ENCODE measurements at regions not wholly inside any gene's neighbourhood (a gene's known extent, or its start where the extent isn't known, plus 50 kb on each side); places are given as distances from the start of the nearest gene placed in this dataset.

DNA sequence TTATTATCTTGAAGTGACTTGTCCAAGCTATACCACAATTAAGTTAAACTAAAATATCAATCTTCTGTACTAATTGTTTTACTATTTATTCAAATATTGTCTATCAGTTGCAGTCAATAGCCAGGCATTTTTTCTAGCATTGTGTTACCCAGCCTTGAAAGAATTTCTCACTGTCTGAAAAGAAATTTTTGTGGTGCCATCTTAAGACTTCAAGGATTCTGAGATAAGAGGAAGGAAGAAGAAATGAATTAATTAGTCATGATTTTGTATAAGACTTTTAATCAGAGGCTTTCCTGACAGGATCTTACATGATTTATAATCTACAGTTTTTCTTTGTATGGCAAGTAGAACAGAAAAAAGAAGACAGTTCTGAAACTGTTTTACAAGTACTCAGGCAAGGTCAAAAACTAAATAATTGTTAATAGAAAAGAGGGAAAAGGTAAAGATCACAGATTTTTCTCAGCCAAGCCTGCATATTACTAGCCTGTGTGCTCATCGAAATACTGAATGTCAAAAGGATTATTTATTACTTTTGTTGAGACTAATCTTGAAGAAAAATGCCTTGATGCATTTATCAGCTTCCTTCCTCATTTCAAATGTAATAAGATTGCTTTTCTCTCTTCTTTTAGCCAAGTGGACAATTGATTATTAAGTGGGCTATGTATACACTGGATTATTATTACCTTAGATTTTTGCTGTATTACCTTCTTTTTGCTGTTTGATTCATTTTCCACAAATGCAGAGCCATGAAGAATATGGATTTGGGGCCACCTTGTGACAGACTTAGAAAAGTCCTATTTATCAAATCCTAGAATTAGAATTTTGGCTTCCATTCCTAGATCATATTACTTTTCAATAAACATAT, 53.8 kb downstream of the CXCL1 start:
- Histone ChIP-seq H4K20me1 (ENCODE audit: insufficient read depth, low read length) (no peaks in the 10 kb centered on the region), H3K9ac (ENCODE audit: insufficient read depth, low read depth, low read length) (no peak overlapping the region), H3K4me2 (ENCODE audit: low read depth, low read length) (no peak overlapping the region), H3K36me3 (replicated peaks in 1 of 2; ENCODE audit: control insufficient read depth in 1 of 2, insufficient read depth in 2 of 2, low read length in 2 of 2) (no peaks in the 10 kb centered on the region), H3K9me3 (ENCODE audit: low read length) (no peaks in the 10 kb centered on the region), H3K4me1 (ENCODE audit: insufficient read depth, low read length) (no peaks in the 10 kb centered on the region), H3K27me3 (ENCODE audit: control insufficient read depth in 1 of 2, insufficient read depth in 2 of 2, low read length in 2 of 2) (no peaks in the 10 kb centered on the region), H3K79me2 (ENCODE audit: insufficient read depth, low read length) (no peaks in the 10 kb centered on the region), H3K4me3 (replicated peaks in 1 of 3; ENCODE audit: insufficient read depth in 1 of 3, low read depth in 2 of 3, low read length in 3 of 3) (no peak overlapping the region), H3K27ac (ENCODE audit: extremely low read length, insufficient read depth, low read length) (no peak overlapping the region), H2AFZ (ENCODE audit: low read length) (no peak overlapping the region)
- FAIRE-seq (no peak), DNase-seq (ENCODE audit: low spot score) (no peak), ATAC-seq (no peak)
- intact Hi-C loops (cut with micrococcal nuclease; ENCODE audit: unreplicated experiment): loop anchor here (1.0 kb wide), 1 partner anchor 194 kb away; no protein-coding TSS in a partner anchor
- TF ChIP-seq, protein P1, sequence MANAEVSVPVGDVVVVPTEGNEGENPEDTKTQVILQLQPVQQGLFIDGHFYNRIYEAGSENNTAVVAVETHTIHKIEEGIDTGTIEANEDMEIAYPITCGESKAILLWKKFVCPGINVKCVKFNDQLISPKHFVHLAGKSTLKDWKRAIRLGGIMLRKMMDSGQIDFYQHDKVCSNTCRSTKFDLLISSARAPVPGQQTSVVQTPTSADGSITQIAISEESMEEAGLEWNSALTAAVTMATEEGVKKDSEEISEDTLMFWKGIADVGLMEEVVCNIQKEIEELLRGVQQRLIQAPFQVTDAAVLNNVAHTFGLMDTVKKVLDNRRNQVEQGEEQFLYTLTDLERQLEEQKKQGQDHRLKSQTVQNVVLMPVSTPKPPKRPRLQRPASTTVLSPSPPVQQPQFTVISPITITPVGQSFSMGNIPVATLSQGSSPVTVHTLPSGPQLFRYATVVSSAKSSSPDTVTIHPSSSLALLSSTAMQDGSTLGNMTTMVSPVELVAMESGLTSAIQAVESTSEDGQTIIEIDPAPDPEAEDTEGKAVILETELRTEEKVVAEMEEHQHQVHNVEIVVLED (CRISPR knock-in tag; IDR thresholded peaks at IDR 0.05; ENCODE audit: borderline replicate concordance): no peak
- peak; percentile 19; the same call in 1 of the 2 replicates for TF ChIP-seq STAG1 (CRISPR knock-in tag; IDR thresholded peaks at IDR 0.05)
- CTCF ChIA-PET (ENCODE audit: low intra/inter-chr PET ratio, low total read pairs): no interaction called here
- in situ Hi-C loops (cut with HindIII; ENCODE audit: extremely low pct_ligation_motif_present, low pct_unique_long_range_greater_than_20kb): no loop called here
- BruUV-seq (replicated peaks): no TSS peak
- 0% methylated on average over 1 of the region's 1 CpG for WGBS (ENCODE audit: low lambda C conversion rate)
- POLR2A ChIA-PET: no interaction called here

DNA sequence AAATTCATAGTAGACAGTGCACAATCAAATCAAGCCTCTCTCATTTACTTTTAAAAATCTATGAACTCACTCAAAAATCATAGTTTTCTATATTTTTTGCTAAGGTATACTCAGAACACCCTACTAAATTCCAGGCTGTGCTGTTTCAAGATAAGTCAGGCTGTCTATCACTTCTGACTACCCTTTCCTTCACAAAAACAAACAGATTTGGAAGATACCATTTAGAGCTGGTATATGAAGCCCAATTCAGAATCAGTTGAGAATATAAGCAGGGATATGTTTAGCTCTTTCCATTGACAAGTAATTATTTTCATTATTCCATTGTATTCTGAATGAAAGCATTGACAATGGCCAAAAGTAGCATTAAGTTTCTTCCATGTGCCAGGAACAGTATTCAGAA, 53.1 kb downstream of the CXCL1 start:
- intact Hi-C loops (cut with micrococcal nuclease; ENCODE audit: unreplicated experiment) (no loop called here), in situ Hi-C loops (cut with HindIII; ENCODE audit: extremely low pct_ligation_motif_present, low pct_unique_long_range_greater_than_20kb) (no loop called here)
- Histone ChIP-seq H4K20me1 (ENCODE audit: insufficient read depth, low read length) (no peaks in the 10 kb centered on the region), H3K9ac (ENCODE audit: insufficient read depth, low read depth, low read length) (no peak overlapping the region), H2AFZ (ENCODE audit: low read length) (no peak overlapping the region), H3K4me2 (ENCODE audit: low read depth, low read length) (no peak overlapping the region), H3K4me1 (ENCODE audit: insufficient read depth, low read length) (no peaks in the 10 kb centered on the region), H3K27me3 (ENCODE audit: control insufficient read depth in 1 of 2, insufficient read depth in 2 of 2, low read length in 2 of 2) (no peaks in the 10 kb centered on the region), H3K9me3 (ENCODE audit: low read length) (no peaks in the 10 kb centered on the region), H3K79me2 (ENCODE audit: insufficient read depth, low read length) (no peaks in the 10 kb centered on the region), H3K27ac (ENCODE audit: extremely low read length, insufficient read depth, low read length) (no peak overlapping the region), H3K36me3 (replicated peaks in 1 of 2; ENCODE audit: control insufficient read depth in 1 of 2, insufficient read depth in 2 of 2, low read length in 2 of 2) (no peaks in the 10 kb centered on the region), H3K4me3 (replicated peaks in 1 of 3; ENCODE audit: insufficient read depth in 1 of 3, low read depth in 2 of 3, low read length in 3 of 3) (no peak overlapping the region)
- ATAC-seq: no peak
- CTCF ChIA-PET (ENCODE audit: low intra/inter-chr PET ratio, low total read pairs): no interaction called here
- no TSS peak for BruUV-seq (replicated peaks)
- no peak for DNase-seq (ENCODE audit: low spot score)
- no peak for FAIRE-seq
- POLR2A ChIA-PET: no interaction called here
- TF ChIP-seq KDM3A (CRISPR knock-in tag; IDR thresholded peaks at IDR 0.05; ENCODE audit: low read depth) (no peak), ZNF883 (CRISPR knock-in tag; IDR thresholded peaks at IDR 0.05; ENCODE audit: not compliant biosample characterization) (no peak), ZNF354B (CRISPR knock-in tag; IDR thresholded peaks at IDR 0.05) (no peak), ZHX1 (CRISPR knock-in tag; IDR thresholded peaks at IDR 0.05; ENCODE audit: low read depth) (no peak), ZNF510 (CRISPR knock-in tag; IDR thresholded peaks at IDR 0.05; ENCODE audit: low read depth) (no peak), ZNF34 (CRISPR knock-in tag; IDR thresholded peaks at IDR 0.05; ENCODE audit: borderline replicate concordance) (no peak), ZNF572 (CRISPR knock-in tag; IDR thresholded peaks at IDR 0.05) (no peak)
- TF ChIP-seq, protein P2, sequence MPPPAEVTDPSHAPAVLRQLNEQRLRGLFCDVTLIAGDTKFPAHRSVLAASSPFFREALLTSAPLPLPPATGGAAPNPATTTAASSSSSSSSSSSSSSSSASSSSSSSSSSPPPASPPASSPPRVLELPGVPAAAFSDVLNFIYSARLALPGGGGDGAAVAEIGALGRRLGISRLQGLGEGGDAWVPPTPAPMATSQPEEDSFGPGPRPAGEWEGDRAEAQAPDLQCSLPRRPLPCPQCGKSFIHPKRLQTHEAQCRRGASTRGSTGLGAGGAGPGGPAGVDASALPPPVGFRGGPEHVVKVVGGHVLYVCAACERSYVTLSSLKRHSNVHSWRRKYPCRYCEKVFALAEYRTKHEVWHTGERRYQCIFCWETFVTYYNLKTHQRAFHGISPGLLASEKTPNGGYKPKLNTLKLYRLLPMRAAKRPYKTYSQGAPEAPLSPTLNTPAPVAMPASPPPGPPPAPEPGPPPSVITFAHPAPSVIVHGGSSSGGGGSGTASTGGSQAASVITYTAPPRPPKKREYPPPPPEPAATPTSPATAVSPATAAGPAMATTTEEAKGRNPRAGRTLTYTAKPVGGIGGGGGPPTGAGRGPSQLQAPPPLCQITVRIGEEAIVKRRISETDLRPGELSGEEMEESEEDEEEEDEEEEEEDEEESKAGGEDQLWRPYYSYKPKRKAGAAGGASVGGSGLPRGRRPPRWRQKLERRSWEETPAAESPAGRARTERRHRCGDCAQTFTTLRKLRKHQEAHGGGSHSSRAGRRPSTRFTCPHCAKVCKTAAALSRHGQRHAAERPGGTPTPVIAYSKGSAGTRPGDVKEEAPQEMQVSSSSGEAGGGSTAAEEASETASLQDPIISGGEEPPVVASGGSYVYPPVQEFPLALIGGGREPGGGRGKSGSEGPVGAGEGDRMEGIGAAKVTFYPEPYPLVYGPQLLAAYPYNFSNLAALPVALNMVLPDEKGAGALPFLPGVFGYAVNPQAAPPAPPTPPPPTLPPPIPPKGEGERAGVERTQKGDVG (CRISPR knock-in tag; IDR thresholded peaks at IDR 0.05; ENCODE audit: borderline replicate concordance): no peak
